Body of pancreas (tissue), 4 donors: ENCODE measurements at regions not wholly inside any gene's neighbourhood (a gene's known extent, or its start where the extent isn't known, plus 50 kb on each side); places are given as distances from the start of the nearest gene placed in this dataset.

Source experiments
- POLR2A ChIP-seq, 3 donors: fragments of 450-650 bp; IDR thresholded peaks; one replicate each; pipeline ENCODE4 v1.6.1; 2016; ENCODE audit warnings: antibody characterized with exemption in 3 of 3, mild to moderate bottlenecking in 2 of 3
- TF ChIP-seq, protein P1 (sequence below), 7 experiments: fragments of 450-650 bp in 4 of 7; fragments of 200-600 bp in 3 of 7; sonication (generic) in 3 of 7; IDR thresholded peaks; one replicate each; pipeline ENCODE4 v1.5.1; 2016 to 2019; ENCODE audit warnings: antibody characterized with exemption in 7 of 7

DNA sequence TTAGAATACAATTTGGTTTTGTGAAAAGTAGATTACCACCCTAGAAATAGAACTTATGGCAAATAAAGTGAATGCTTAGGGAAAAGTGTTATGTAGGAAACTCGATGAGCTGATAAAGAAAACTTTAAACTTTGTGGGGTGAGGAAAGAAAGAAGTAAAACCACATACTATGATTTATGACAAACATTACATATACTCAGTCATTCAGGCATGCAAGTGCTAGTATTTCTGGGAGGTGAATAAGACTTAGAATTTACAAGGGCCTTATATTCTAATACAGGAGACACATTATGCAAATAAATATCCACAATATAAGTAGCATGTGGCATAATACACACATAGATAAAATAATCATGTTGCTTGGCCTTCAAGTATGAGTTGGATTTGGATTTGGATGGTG lies 618.1 kb downstream of the XIRP2 start:
- TF ChIP-seq, protein P1, sequence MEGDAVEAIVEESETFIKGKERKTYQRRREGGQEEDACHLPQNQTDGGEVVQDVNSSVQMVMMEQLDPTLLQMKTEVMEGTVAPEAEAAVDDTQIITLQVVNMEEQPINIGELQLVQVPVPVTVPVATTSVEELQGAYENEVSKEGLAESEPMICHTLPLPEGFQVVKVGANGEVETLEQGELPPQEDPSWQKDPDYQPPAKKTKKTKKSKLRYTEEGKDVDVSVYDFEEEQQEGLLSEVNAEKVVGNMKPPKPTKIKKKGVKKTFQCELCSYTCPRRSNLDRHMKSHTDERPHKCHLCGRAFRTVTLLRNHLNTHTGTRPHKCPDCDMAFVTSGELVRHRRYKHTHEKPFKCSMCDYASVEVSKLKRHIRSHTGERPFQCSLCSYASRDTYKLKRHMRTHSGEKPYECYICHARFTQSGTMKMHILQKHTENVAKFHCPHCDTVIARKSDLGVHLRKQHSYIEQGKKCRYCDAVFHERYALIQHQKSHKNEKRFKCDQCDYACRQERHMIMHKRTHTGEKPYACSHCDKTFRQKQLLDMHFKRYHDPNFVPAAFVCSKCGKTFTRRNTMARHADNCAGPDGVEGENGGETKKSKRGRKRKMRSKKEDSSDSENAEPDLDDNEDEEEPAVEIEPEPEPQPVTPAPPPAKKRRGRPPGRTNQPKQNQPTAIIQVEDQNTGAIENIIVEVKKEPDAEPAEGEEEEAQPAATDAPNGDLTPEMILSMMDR (IDR thresholded peaks at IDR 0.05): no peak
- TF ChIP-seq POLR2A (IDR thresholded peaks at IDR 0.05): no peak
